GM23338 (cell line): ENCODE measurements at regions not wholly inside any gene's neighbourhood (a gene's known extent, or its start where the extent isn't known, plus 50 kb on each side); places are given as distances from the start of the nearest gene placed in this dataset.

Experiments
- EZH2 ChIP-seq: fragments of 200-600 bp; sonication (generic); IDR thresholded peaks from one replicate; pipeline ENCODE4 v1.8.0; 2017; ENCODE audit warnings: antibody characterized with exemption, mild to moderate bottlenecking, low read depth; ENCODE audit not compliant: unreplicated experiment
- EZH2phosphoT487 ChIP-seq: fragments of 200-600 bp; sonication (generic); IDR thresholded peaks from one replicate; pipeline ENCODE4 v1.8.1; 2018; ENCODE audit warnings: antibody characterized with exemption; ENCODE audit not compliant: unreplicated experiment
- NANOG ChIP-seq: IDR thresholded peaks from 2 replicates; pipeline ENCODE4 v1.6.1; 2016; ENCODE audit warnings: antibody characterized with exemption, borderline replicate concordance
- POLR2AphosphoS5 ChIP-seq: IDR thresholded peaks from 2 replicates; pipeline ENCODE4 v1.6.1; 2016; ENCODE audit warnings: antibody characterized with exemption, low read depth
- REST ChIP-seq: IDR thresholded peaks from one replicate; pipeline ENCODE4 v1.6.1; 2018; ENCODE audit warnings: antibody characterized with exemption; ENCODE audit not compliant: unreplicated experiment
- TF ChIP-seq, protein P1 (sequence below), 2 experiments: fragments of 200-600 bp in 1 of 2; sonication (generic) in 1 of 2; conservative IDR thresholded peaks; 2 replicates each; pipeline versions ENCODE4 v1.5.1 to v1.6.1; 2016 to 2017; ENCODE audit warnings: antibody characterized with exemption in 2 of 2, low read depth in 2 of 2, mild to moderate bottlenecking in 2 of 2, moderate library complexity in 1 of 2

- TF ChIP-seq, protein P1, sequence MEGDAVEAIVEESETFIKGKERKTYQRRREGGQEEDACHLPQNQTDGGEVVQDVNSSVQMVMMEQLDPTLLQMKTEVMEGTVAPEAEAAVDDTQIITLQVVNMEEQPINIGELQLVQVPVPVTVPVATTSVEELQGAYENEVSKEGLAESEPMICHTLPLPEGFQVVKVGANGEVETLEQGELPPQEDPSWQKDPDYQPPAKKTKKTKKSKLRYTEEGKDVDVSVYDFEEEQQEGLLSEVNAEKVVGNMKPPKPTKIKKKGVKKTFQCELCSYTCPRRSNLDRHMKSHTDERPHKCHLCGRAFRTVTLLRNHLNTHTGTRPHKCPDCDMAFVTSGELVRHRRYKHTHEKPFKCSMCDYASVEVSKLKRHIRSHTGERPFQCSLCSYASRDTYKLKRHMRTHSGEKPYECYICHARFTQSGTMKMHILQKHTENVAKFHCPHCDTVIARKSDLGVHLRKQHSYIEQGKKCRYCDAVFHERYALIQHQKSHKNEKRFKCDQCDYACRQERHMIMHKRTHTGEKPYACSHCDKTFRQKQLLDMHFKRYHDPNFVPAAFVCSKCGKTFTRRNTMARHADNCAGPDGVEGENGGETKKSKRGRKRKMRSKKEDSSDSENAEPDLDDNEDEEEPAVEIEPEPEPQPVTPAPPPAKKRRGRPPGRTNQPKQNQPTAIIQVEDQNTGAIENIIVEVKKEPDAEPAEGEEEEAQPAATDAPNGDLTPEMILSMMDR (conservative IDR thresholded peaks at IDR 0.05; ENCODE audit: low read depth in 2 of 2), result no peak
- no peak for TF ChIP-seq POLR2AphosphoS5
- TF ChIP-seq NANOG, result no peak
- TF ChIP-seq EZH2, result no peak
- TF ChIP-seq REST, result no peak
- no peak for TF ChIP-seq EZH2phosphoT487
Observed at GRCh38 chr5:16304846-16305245, 125.3 kb upstream of the MARCHF11 start.
